ENCODE measurements at regions not wholly inside any gene's neighbourhood (a gene's known extent, or its start where the extent isn't known, plus 50 kb on each side); places are given as distances from the start of the nearest gene placed in this dataset.

DNA sequence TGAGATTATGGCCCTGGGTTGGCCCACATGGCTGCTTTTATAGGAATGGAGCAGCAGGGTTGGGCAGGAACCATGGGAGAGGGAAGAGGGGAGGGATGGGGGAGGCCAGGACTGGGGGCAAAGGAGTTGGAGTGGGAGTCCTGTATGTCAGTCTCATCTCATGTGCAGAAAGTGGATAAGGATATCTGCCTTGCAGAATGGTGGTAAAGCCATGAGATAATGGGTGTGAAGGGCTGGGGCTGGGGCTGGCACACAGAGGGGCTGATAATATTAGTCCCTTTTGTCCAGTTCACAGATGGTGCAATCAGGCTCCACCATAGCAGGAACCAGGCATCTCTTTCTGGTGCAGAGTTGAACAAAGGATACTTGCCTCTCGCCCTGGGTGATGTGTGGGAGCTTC, 101.3 kb downstream of the MRM1 start:
- Histone ChIP-seq H3K4me1 (no peaks in the 10 kb centered on the region), H3K27me3 (no peaks in the 10 kb centered on the region), H3K36me3 (no peaks in the 10 kb centered on the region), H3K4me2 (no peak overlapping the region), H3K27ac (no peak overlapping the region), H3K9me3 (replicated peaks in 1 of 11) (no peaks in the 10 kb centered on the region), H4K20me1 (peaks cover 0 to 28% (median 4%) of the 10 kb centered on the region in 11 experiments; a peak in 8 of 22 replicates), H3K9ac (no peak overlapping the region), H3K4me3 (no peak overlapping the region)
- no peak for TF ChIP-seq Cebpa-rat (IDR thresholded peaks at IDR 0.05)

DNA sequence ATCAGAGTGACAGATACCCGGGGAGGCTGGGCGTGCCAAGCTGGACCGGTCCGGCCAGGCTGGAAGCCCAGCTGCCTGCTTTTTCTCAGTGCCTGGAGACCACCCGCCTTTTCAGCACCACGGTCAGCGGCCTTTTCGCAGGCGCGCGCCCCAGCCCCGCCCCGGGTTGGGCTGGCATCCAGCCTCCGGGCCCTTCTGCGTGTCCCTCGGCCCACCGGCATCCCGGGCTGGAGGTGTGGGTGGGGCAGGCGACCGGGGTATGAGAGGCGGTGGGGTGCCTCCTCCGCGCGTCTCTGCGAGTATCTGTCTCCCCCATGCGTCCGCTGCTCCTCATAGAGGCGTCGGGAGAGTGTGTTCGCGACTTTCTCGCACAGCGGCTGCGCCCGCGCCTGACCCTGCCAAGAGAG, 102.5 kb downstream of the MRM1 start:
- no peak overlapping the region for H3K9ac ChIP-seq
- TF ChIP-seq Cebpa-rat (IDR thresholded peaks at IDR 0.05): no peak
- H3K27ac ChIP-seq: no peak overlapping the region
- no peaks in the 10 kb centered on the region for H3K9me3 ChIP-seq (replicated peaks in 1 of 11)
- no peak overlapping the region for H3K4me2 ChIP-seq
- no peaks in the 10 kb centered on the region for H3K4me1 ChIP-seq
- H3K4me3 ChIP-seq: no peak overlapping the region
- peaks cover 0 to 28% (median 4%) of the 10 kb centered on the region in 11 experiments; a peak in 8 of 22 replicates for H4K20me1 ChIP-seq
- no peaks in the 10 kb centered on the region for H3K36me3 ChIP-seq
- no peaks in the 10 kb centered on the region for H3K27me3 ChIP-seq

DNA sequence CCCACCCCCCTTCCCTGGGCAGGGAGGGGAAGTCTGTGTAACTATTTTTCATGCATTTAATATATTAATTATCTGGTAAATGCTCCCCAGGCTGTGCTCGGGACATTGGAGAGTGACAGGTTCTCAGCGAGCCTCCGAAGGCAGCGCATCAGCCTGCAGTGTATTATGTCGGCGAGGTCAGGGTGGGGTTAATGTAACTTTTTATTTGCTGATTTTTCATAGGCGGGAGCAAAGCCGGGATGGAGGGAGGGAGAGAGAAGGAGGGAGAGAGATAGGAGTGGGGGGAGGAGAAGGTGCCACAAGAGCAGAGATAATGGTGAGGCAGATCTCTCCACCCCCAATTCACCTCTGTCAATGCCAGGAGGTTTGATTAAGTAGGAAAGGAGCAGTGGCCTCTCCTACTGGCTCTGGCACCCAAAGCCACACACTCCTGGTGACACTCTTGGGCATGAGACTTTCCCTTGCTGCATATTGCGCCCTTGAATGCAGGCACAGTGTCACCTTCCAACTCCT, 104.0 kb downstream of the MRM1 start:
- H3K9ac ChIP-seq: no peak overlapping the region
- H3K9me3 ChIP-seq (replicated peaks in 1 of 11): no peaks in the 10 kb centered on the region
- H3K4me3 ChIP-seq: no peak overlapping the region
- TF ChIP-seq Cebpa-rat (IDR thresholded peaks at IDR 0.05): no peak
- H3K27ac ChIP-seq: no peak overlapping the region
- H3K27me3 ChIP-seq: no peaks in the 10 kb centered on the region
- no peaks in the 10 kb centered on the region for H3K4me1 ChIP-seq
- H4K20me1 ChIP-seq: peaks cover 0 to 28% (median 4%) of the 10 kb centered on the region in 11 experiments; a peak in 6 of 22 replicates
- no peaks in the 10 kb centered on the region for H3K36me3 ChIP-seq
- no peak overlapping the region for H3K4me2 ChIP-seq

DNA sequence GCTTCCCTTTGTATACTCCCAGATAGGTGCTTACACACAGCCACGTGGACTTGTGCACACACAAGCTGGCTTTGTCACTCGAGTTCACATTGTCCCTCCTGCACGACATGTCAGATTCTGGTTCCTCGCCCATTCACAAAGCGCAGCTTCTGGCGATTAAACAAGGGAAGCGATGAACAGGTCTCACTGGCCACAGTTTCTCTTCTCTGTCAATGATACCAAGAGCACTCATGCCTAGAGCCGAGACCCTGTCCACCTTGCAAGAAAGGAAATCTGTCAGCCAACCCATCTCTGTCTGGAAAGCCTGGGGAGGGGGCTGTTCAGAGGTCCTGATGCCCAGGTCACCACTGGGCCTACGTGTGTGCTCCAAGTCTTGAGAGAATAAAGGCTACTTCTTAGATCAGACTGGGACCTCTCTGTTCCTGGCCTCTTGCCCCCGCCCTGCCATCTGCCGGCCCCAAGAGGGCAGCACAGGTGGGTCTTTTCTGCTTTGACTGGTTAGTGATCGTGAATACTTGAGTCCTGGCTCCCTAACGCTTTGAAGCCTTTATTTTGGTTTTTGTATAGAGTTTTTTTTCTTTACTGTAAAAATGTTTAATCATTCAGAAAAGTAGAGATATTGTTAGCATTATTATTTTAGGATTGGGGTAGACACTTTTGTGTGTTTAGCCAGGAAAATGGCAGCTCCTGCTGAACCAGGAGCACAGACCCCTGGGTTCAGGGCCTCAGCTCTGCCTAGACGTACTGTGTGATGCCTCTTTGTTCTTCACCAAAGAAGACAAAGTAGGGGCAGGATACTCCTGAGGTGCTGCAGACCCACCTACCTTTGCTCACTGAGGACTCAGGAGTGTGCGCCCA, 104.7 kb downstream of the MRM1 start:
- no peak overlapping the region for H3K4me2 ChIP-seq
- H3K27me3 ChIP-seq: no peaks in the 10 kb centered on the region
- no peaks in the 10 kb centered on the region for H3K9me3 ChIP-seq (replicated peaks in 1 of 11)

DNA sequence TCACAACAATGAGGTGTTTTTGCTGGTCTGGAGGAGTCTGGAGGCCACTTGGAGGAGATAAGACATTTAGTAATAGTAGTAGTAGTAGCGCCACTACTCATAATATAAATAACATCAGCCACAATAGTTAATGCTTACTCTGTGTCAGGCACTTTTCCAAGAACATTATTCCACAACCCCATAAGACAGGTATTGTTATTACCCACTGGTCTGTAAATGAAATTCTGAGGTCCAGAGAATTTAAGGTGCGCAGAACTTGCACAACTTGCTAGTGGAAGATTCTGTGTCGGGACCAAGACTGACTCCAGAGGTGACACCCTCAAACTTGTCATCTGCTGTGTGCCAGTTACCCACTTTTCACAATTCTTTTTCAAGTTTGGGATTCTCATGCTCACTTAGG, 106.5 kb downstream of the MRM1 start:
- Histone ChIP-seq H3K27me3 (no peaks in the 10 kb centered on the region), H4K20me1 (peaks cover 0 to 18% (median 0%) of the 10 kb centered on the region in 11 experiments; a peak in 6 of 22 replicates), H3K4me3 (no peak overlapping the region), H3K4me2 (no peak overlapping the region), H3K9me3 (replicated peaks in 1 of 11) (no peaks in the 10 kb centered on the region), H3K27ac (no peak overlapping the region), H3K9ac (no peak overlapping the region), H3K4me1 (peaks cover 0 to 9% (median 0%) of the 10 kb centered on the region in 10 experiments; a peak in 6 of 20 replicates), H3K36me3 (no peaks in the 10 kb centered on the region)
- no peak for TF ChIP-seq Cebpa-rat (IDR thresholded peaks at IDR 0.05)

More for the DNA sequence above, 104.7 kb downstream of the MRM1 start:
- Histone ChIP-seq H3K36me3 (no peaks in the 10 kb centered on the region), H3K9ac (no peak overlapping the region), H4K20me1 (peaks cover 0 to 28% (median 4%) of the 10 kb centered on the region in 11 experiments; a peak in 6 of 22 replicates), H3K4me1 (peaks cover 0 to 7% (median 0%) of the 10 kb centered on the region in 10 experiments; a peak in 6 of 20 replicates), H3K27ac (no peak overlapping the region), H3K4me3 (no peak overlapping the region)
- no peak for TF ChIP-seq Cebpa-rat (IDR thresholded peaks at IDR 0.05)

DNA sequence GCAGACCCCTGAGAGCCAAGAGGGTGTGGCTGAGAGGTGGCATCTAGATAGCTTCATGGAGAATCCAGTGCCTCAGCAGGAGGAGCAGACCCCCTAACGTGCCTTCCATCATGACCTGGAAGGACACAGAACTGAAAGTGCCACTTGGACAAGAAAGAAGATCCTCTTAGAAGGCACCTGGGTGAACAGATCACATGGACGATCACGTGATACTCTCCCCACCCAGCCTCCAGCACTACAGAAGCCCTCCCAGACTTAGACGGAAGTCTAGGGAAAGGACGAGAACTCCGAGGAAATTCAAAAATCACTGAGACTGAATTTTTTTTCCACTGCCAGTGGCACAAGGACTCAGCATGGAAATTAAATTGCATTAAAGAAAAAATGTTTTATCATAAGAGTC, 113.4 kb downstream of the MRM1 start:
- no peak overlapping the region for H3K9ac ChIP-seq
- no peak overlapping the region for H3K27ac ChIP-seq
- no peaks in the 10 kb centered on the region for H3K27me3 ChIP-seq
- no peak overlapping the region for H3K4me2 ChIP-seq
- H3K4me3 ChIP-seq: no peak overlapping the region
- TF ChIP-seq Cebpa-rat (IDR thresholded peaks at IDR 0.05): no peak
- no peaks in the 10 kb centered on the region for H4K20me1 ChIP-seq
- H3K4me1 ChIP-seq: peaks cover 5 to 23% (median 17%) of the 10 kb centered on the region in 10 experiments; a peak in 18 of 20 replicates
- peaks cover 0 to 17% (median 14%) of the 10 kb centered on the region in 11 experiments; a peak in 15 of 22 replicates for H3K9me3 ChIP-seq (replicated peaks in 1 of 11)
- no peaks in the 10 kb centered on the region for H3K36me3 ChIP-seq

DNA sequence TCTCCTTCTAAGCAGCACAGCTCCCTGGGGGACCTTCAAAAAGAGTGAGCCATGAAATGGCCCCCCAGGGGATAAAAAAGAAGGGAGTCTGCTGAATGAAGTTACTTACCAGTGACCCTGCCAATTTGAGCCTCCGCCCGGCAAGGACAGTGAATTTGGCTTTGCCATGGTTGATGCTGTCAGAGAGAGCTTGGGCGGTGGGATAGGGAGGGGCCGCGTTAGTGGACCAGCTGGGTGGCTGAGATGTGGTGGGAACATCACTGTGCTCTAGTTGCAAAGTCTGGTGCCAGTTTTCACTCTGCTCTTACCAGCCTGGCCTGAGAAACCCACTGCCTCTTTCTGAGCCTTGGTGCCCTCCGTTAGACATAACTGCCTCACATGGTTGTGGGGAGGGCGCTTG, 114.6 kb downstream of the MRM1 start:
- no peaks in the 10 kb centered on the region for H3K36me3 ChIP-seq
- H3K27me3 ChIP-seq: no peaks in the 10 kb centered on the region
- TF ChIP-seq Cebpa-rat (IDR thresholded peaks at IDR 0.05): no peak
- H3K4me2 ChIP-seq: no peak overlapping the region; a peak in 1 of 22 replicates
- no peak overlapping the region for H3K4me3 ChIP-seq
- H3K9me3 ChIP-seq (replicated peaks in 1 of 11): peaks cover 0 to 17% (median 14%) of the 10 kb centered on the region in 11 experiments; a peak in 15 of 22 replicates
- H3K4me1 ChIP-seq: peaks cover 8 to 33% (median 28%) of the 10 kb centered on the region in 10 experiments
- no peak overlapping the region for H3K27ac ChIP-seq
- no peaks in the 10 kb centered on the region for H4K20me1 ChIP-seq
- no peak overlapping the region for H3K9ac ChIP-seq

DNA sequence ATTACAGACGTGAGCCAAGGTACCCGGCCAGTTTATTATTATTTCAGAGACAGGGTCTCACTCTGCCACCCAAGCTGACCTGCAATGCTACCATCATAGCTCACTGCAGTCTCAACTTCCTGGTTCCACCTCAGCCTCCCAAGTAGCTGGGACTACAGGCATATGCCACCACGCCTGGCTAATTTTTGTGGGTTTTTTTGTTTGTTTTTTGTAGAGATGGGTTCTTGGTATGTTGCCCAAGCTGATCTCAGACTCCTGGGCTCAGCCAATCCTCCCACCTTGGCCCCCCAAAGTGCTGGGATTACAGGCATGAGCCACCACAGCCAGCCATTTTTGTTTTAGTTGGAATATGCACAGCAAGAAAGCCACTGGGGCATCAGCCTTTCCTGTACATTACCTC, 115.7 kb downstream of the MRM1 start:
- H3K4me1 ChIP-seq: peaks cover 18 to 44% (median 39%) of the 10 kb centered on the region in 10 experiments
- no peaks in the 10 kb centered on the region for H3K27me3 ChIP-seq
- no peaks in the 10 kb centered on the region for H3K36me3 ChIP-seq
- H3K9ac ChIP-seq: no peak overlapping the region
- no peak overlapping the region for H3K4me3 ChIP-seq
- no peaks in the 10 kb centered on the region for H4K20me1 ChIP-seq
- peaks cover 0 to 17% (median 14%) of the 10 kb centered on the region in 11 experiments; a peak in 15 of 22 replicates for H3K9me3 ChIP-seq (replicated peaks in 1 of 11)
- no peak for TF ChIP-seq Cebpa-rat (IDR thresholded peaks at IDR 0.05)
- H3K4me2 ChIP-seq: 0 out of 22 replicates have a peak overlapping the region, but pooled peaks of 2 of the 11 experiments have one; percentile 3 to 5
- no peak overlapping the region for H3K27ac ChIP-seq

DNA sequence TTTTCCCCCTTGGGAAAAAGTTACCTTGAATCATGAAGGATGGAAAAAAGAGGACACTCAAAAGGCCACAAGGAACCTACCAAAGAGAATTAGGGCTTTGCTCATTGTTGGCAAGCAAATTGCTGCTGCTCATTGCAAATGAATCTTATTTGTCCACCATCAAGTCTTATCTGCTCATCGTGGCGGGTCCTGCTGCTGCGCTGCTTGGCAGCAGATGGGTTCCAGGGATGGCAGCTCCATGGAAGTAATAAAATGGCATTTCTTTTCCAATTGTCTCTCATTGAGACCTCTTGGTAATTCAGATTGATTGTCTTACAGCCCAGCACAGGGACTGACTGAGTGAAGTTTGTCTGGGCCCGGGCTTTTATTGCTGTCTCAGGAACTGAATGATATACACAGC, 118.7 kb downstream of the MRM1 start:
- TF ChIP-seq Cebpa-rat (IDR thresholded peaks at IDR 0.05): no peak
- H4K20me1 ChIP-seq: no peaks in the 10 kb centered on the region
- no peaks in the 10 kb centered on the region for H3K27me3 ChIP-seq
- H3K4me3 ChIP-seq: no peak overlapping the region
- peak overlapping the region in 5 of 11 experiments; percentile 43 to 84 (median 77); a peak in 7 of 22 replicates for H3K27ac ChIP-seq
- no peaks in the 10 kb centered on the region for H3K36me3 ChIP-seq
- H3K9ac ChIP-seq: no peak overlapping the region
- H3K9me3 ChIP-seq (replicated peaks in 1 of 11): peaks cover 0 to 17% (median 14%) of the 10 kb centered on the region in 11 experiments; a peak in 15 of 22 replicates
- H3K4me1 ChIP-seq: peaks cover 28 to 68% (median 62%) of the 10 kb centered on the region in 10 experiments
- peak overlapping the region in 9 of 11 experiments; percentile 27 to 96 (median 94); a peak in 15 of 22 replicates for H3K4me2 ChIP-seq
